H9 (cell line): ENCODE measurements at regions not wholly inside any gene's neighbourhood (a gene's known extent, or its start where the extent isn't known, plus 50 kb on each side); places are given as distances from the start of the nearest gene placed in this dataset.
A peak's percentile ranks its signal among the peaks of the same experiment; 100 is the strongest.

Source experiments
- DNase-seq: peaks from one replicate; pipeline ENCODE4 v3.0.0-alpha.2; 2017
- H2AFZ ChIP-seq: one replicate; pipeline ENCODE4 v1.6.1; 2013; ENCODE audit warnings: mild to moderate bottlenecking, low read length, control low read depth, moderate library complexity
- H2AK5ac ChIP-seq: 2 replicates; pipeline ENCODE4 v1.6.1; 2013; ENCODE audit warnings: low read length, control low read depth, mixed read lengths; ENCODE audit not compliant: insufficient read length
- H2BK120ac ChIP-seq: one replicate; pipeline ENCODE4 v1.6.1; 2013; ENCODE audit warnings: low read depth, mild to moderate bottlenecking, low read length, control low read depth, inconsistent platforms; ENCODE audit not compliant: poor library complexity, severe bottlenecking
- H2BK12ac ChIP-seq: 2 replicates; pipeline ENCODE4 v1.6.1; 2013; ENCODE audit warnings: low read length, control low read depth, mixed read lengths, low read depth; ENCODE audit not compliant: insufficient read length
- H2BK15ac ChIP-seq: 2 replicates; pipeline ENCODE4 v1.6.1; 2013; ENCODE audit warnings: low read depth, low read length, control low read depth
- H2BK20ac ChIP-seq: one replicate; pipeline ENCODE4 v1.6.1; 2013; ENCODE audit warnings: low read depth, mild to moderate bottlenecking, low read length, control low read depth, inconsistent platforms; ENCODE audit not compliant: poor library complexity, severe bottlenecking
- H2BK5ac ChIP-seq: 2 replicates; pipeline ENCODE4 v1.6.1; 2013; ENCODE audit warnings: low read length, control low read depth, mixed read lengths; ENCODE audit not compliant: insufficient read length
- H3K14ac ChIP-seq: 2 replicates; pipeline ENCODE4 v1.6.1; 2013; ENCODE audit warnings: low read length, control low read depth; ENCODE audit not compliant: insufficient read depth
- H3K18ac ChIP-seq: 2 replicates; pipeline ENCODE4 v1.6.1; 2013; ENCODE audit warnings: low read depth, mild to moderate bottlenecking, mixed read lengths, low read length, control low read depth; ENCODE audit not compliant: insufficient read length
- H3K23ac ChIP-seq: 2 replicates; pipeline ENCODE4 v1.6.1; 2013; ENCODE audit warnings: low read length, control low read depth, mixed read lengths, low read depth; ENCODE audit not compliant: insufficient read length
- H3K23me2 ChIP-seq: 2 replicates; pipeline ENCODE4 v1.6.1; 2013; ENCODE audit warnings: low read depth, mild to moderate bottlenecking, mixed read lengths, low read length, control low read depth; ENCODE audit not compliant: insufficient read length, poor library complexity, severe bottlenecking
- H3K27ac ChIP-seq: 2 replicates; pipeline ENCODE4 v1.5.1; 2013; ENCODE audit warnings: low read length, control low read depth, mixed read lengths, low read depth; ENCODE audit not compliant: insufficient read length
- H3K27me3 ChIP-seq: 2 replicates; pipeline ENCODE4 v1.6.1; 2013; ENCODE audit warnings: low read length, control low read depth, inconsistent platforms; ENCODE audit not compliant: insufficient read depth
- H3K4ac ChIP-seq: 2 replicates; pipeline ENCODE4 v1.6.1; 2013; ENCODE audit warnings: low read depth, mild to moderate bottlenecking, control low read depth, inconsistent platforms, low read length, moderate library complexity
- H3K4me1 ChIP-seq: 2 replicates; pipeline ENCODE4 v1.6.1; 2013; ENCODE audit warnings: low read length, control low read depth, inconsistent platforms; ENCODE audit not compliant: insufficient read depth
- H3K4me2 ChIP-seq: 2 replicates; pipeline ENCODE4 v1.6.1; 2013; ENCODE audit warnings: low read length, control low read depth, mixed read lengths; ENCODE audit not compliant: insufficient read length, insufficient read depth
- H3K56ac ChIP-seq: 2 replicates; pipeline ENCODE4 v1.6.1; 2013; ENCODE audit warnings: low read depth, mild to moderate bottlenecking, mixed read lengths, low read length, control low read depth; ENCODE audit not compliant: insufficient read length
- H3K79me1 ChIP-seq: 2 replicates; pipeline ENCODE4 v1.6.1; 2013; ENCODE audit warnings: low read depth, mild to moderate bottlenecking, moderate library complexity, low read length, control low read depth, inconsistent platforms; ENCODE audit not compliant: insufficient read depth, poor library complexity, severe bottlenecking
- H3K79me2 ChIP-seq: 2 replicates; pipeline ENCODE4 v1.6.1; 2013; ENCODE audit warnings: low read length, control low read depth, inconsistent platforms; ENCODE audit not compliant: insufficient read depth
- H3K9ac ChIP-seq: 2 replicates; pipeline ENCODE4 v1.6.1; 2013; ENCODE audit warnings: low read length, control low read depth, mixed read lengths; ENCODE audit not compliant: insufficient read length; ENCODE audit errors: extremely low read depth
- H3K9me3 ChIP-seq: one replicate; pipeline ENCODE4 v1.6.1; 2013; ENCODE audit warnings: low read depth, low read length, inconsistent platforms; ENCODE audit not compliant: control insufficient read depth
- H3T11ph ChIP-seq: one replicate; pipeline ENCODE4 v1.6.1; 2013; ENCODE audit warnings: mild to moderate bottlenecking, low read length, control low read depth, inconsistent platforms
- H4K20me1 ChIP-seq: one replicate; pipeline ENCODE4 v1.6.1; 2013; ENCODE audit not compliant: control insufficient read depth, insufficient read length, insufficient read depth
- H4K5ac ChIP-seq: 2 replicates; pipeline ENCODE4 v1.6.1; 2013; ENCODE audit warnings: low read depth, mild to moderate bottlenecking, mixed read lengths, low read length, control low read depth; ENCODE audit not compliant: insufficient read length
- H4K8ac ChIP-seq: replicated peaks from 2 replicates; pipeline ENCODE4 v1.6.1; 2013; ENCODE audit warnings: low read length, control low read depth, mixed read lengths, low read depth; ENCODE audit not compliant: insufficient read length
- H4K91ac ChIP-seq: 2 replicates; pipeline ENCODE4 v1.6.1; 2013; ENCODE audit warnings: low read depth, mild to moderate bottlenecking, moderate library complexity, mixed read lengths, low read length, control low read depth; ENCODE audit not compliant: insufficient read length
- H3K27ac Mint-ChIP-seq, 3 experiments: 2 replicates in 2 of 3; 3 replicates in 1 of 3; pipeline ENCODE4 v1.8.0; 2020 to 2021; ENCODE audit warnings: mixed read lengths in 3 of 3, mild to moderate bottlenecking in 1 of 3, moderate library complexity in 1 of 3
- H3K27me3 Mint-ChIP-seq: 2 replicates; pipeline ENCODE4 v1.8.0; 2021; ENCODE audit warnings: low read depth, mild to moderate bottlenecking, moderate library complexity, mixed read lengths
- H3K36me3 Mint-ChIP-seq, 3 experiments: 2 replicates in 2 of 3; 3 replicates in 1 of 3; pipeline ENCODE4 v1.8.0; 2020 to 2021; ENCODE audit warnings: low read depth in 3 of 3, mixed read lengths in 3 of 3; ENCODE audit not compliant: insufficient read depth in 1 of 3
- H3K4me1 Mint-ChIP-seq, 2 experiments: 2 replicates each; pipeline ENCODE4 v1.8.0; 2020; ENCODE audit warnings: mixed read lengths in 2 of 2
- H3K4me3 Mint-ChIP-seq, 2 experiments: 2 replicates in 1 of 2; 3 replicates in 1 of 2; pipeline ENCODE4 v1.8.0; 2020 to 2021; ENCODE audit warnings: mild to moderate bottlenecking in 2 of 2, mixed read lengths in 2 of 2, moderate library complexity in 1 of 2
- H3K9me3 Mint-ChIP-seq, 2 experiments: 2 replicates in 1 of 2; 3 replicates in 1 of 2; pipeline ENCODE4 v1.8.0; 2020; ENCODE audit warnings: mild to moderate bottlenecking in 2 of 2, mixed read lengths in 2 of 2, moderate library complexity in 1 of 2
- WGBS: extraction: QIAGEN DNeasy Blood & Tissue Kit; methylation state at CpG from one replicate; pipeline ENCODE4 v1.1.7; 2013; ENCODE audit warnings: missing lambda C conversion rate, low lambda C conversion rate, mixed read lengths; ENCODE audit not compliant: insufficient read length; ENCODE audit errors: extremely low coverage; 5-methylcytosine and 5-hydroxymethylcytosine counted together
- TF ChIP-seq, protein P1 (sequence below): fragments of 200-600 bp; sonication (generic); conservative IDR thresholded peaks from 3 replicates; pipeline ENCODE4 v1.8.0; 2021; ENCODE audit warnings: antibody characterized with exemption, mild to moderate bottlenecking

DNA sequence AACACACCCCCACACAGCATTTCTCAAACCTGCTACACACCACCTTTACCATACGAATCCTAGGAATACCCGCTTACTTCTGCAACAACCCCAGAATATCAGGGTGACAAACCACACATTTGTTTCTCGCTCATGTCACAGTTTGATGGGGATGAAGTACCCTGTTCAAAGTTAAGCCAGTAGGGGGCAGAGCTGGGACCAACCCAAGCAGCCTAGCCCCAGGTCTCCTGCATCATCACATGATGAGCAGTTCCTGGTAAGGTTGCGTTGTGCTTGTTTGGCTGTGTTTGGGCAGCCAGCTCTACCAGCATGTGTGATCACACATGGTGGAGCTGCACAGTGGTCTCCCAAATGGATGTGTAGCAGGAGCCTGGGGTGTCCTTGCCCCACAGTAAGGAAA is 103.6 kb upstream of the C16orf82 start:
- no peaks in the 10 kb centered on the region; the same call in 1 of the 2 replicates for H3K27me3 ChIP-seq
- no peak overlapping the region for H3K18ac ChIP-seq
- no peaks in the 10 kb centered on the region for H3K4me1 ChIP-seq
- H2BK5ac ChIP-seq = no peak overlapping the region
- no peak overlapping the region for H4K5ac ChIP-seq
- no CpG with 5 or more reads among the region's 4 CpGs for WGBS
- H3K23ac ChIP-seq = no peak overlapping the region
- Mint-ChIP-seq H3K27ac (peak overlapping the region in 1 of 3 experiments; percentile 53; a peak in 1 of 7 replicates), H3K36me3 (no peaks in the 10 kb centered on the region), H3K27me3 (peaks cover 12% of the 10 kb centered on the region), H3K4me3 (no peak overlapping the region), H3K4me1 (peaks cover 2 to 4% of the 10 kb centered on the region in 2 experiments; a peak in 2 of 4 replicates), H3K9me3 (no peaks in the 10 kb centered on the region; a peak in 1 of 5 replicates)
- no peak overlapping the region for H2BK15ac ChIP-seq
- H3K23me2 ChIP-seq = no peaks in the 10 kb centered on the region
- H4K20me1 ChIP-seq = no peaks in the 10 kb centered on the region
- H3K14ac ChIP-seq = no peak overlapping the region
- no peak overlapping the region for H3K4me2 ChIP-seq
- H2AFZ ChIP-seq = no peak overlapping the region
- no peak overlapping the region for H4K91ac ChIP-seq
- TF ChIP-seq, protein P1, sequence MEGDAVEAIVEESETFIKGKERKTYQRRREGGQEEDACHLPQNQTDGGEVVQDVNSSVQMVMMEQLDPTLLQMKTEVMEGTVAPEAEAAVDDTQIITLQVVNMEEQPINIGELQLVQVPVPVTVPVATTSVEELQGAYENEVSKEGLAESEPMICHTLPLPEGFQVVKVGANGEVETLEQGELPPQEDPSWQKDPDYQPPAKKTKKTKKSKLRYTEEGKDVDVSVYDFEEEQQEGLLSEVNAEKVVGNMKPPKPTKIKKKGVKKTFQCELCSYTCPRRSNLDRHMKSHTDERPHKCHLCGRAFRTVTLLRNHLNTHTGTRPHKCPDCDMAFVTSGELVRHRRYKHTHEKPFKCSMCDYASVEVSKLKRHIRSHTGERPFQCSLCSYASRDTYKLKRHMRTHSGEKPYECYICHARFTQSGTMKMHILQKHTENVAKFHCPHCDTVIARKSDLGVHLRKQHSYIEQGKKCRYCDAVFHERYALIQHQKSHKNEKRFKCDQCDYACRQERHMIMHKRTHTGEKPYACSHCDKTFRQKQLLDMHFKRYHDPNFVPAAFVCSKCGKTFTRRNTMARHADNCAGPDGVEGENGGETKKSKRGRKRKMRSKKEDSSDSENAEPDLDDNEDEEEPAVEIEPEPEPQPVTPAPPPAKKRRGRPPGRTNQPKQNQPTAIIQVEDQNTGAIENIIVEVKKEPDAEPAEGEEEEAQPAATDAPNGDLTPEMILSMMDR = peak; percentile 84
- no peaks in the 10 kb centered on the region for H3K79me2 ChIP-seq
- no peak overlapping the region for H2AK5ac ChIP-seq
- no peaks in the 10 kb centered on the region for H3K79me1 ChIP-seq
- no peaks in the 10 kb centered on the region for H3K9me3 ChIP-seq
- no peak overlapping the region for H2BK120ac ChIP-seq
- peak; percentile 75 for DNase-seq
- no peak overlapping the region for H3K56ac ChIP-seq
- no peak overlapping the region for H4K8ac ChIP-seq
- no peak overlapping the region for H3T11ph ChIP-seq
- H2BK12ac ChIP-seq = no peak overlapping the region
- H3K9ac ChIP-seq = no peak overlapping the region
- H3K27ac ChIP-seq = no peak overlapping the region
- H3K4ac ChIP-seq = no peak overlapping the region
- H2BK20ac ChIP-seq = no peak overlapping the region
